WTC11 (cell line): ENCODE measurements at regions not wholly inside any gene's neighbourhood (a gene's known extent, or its start where the extent isn't known, plus 50 kb on each side); places are given as distances from the start of the nearest gene placed in this dataset.

Source experiments
- ATAC-seq: fragments of 200-7000 bp; cut with Tn5 transposase; 2 replicates; pipeline ENCODE4 v1.10.0; 2021; ENCODE audit warnings: mild to moderate bottlenecking, moderate library complexity
- CTCF ChIA-PET: fragments of 300-600 bp; sonication (Branson Sonifier 250); formaldehyde crosslinking; loops from one replicate; lab custom pipeline; 2021; ENCODE audit warnings: antibody characterized with exemption; lab: Charles Lee
- POLR2A ChIA-PET: fragments of 350-600 bp; sonication (Branson Sonifier 250); formaldehyde crosslinking; loops from one replicate; lab custom pipeline; 2021; ENCODE audit warnings: antibody characterized with exemption; lab: Charles Lee
- DNase-seq: peaks from one replicate; pipeline ENCODE4 v3.0.0; 2021; ENCODE audit warnings: low spot score
- H3K27ac Mint-ChIP-seq: 2 replicates; pipeline ENCODE4 v1.8.0; 2021; ENCODE audit warnings: mixed read lengths
- H3K27me3 Mint-ChIP-seq: 2 replicates; pipeline ENCODE4 v1.8.0; 2021; ENCODE audit warnings: low read depth, mild to moderate bottlenecking, moderate library complexity, mixed read lengths
- H3K36me3 Mint-ChIP-seq: 2 replicates; pipeline ENCODE4 v1.8.0; 2021; ENCODE audit warnings: mixed read lengths
- H3K4me1 Mint-ChIP-seq: 2 replicates; pipeline ENCODE4 v1.8.0; 2022; ENCODE audit warnings: mixed read lengths
- H3K4me3 Mint-ChIP-seq: 2 replicates; pipeline ENCODE4 v1.8.0; 2021; ENCODE audit warnings: mild to moderate bottlenecking, moderate library complexity, mixed read lengths
- H3K9me3 Mint-ChIP-seq: 2 replicates; pipeline ENCODE4 v1.8.0; 2021; ENCODE audit warnings: mixed read lengths
- CBFB ChIP-seq: sonication (generic); formaldehyde crosslinking; IDR thresholded peaks from 2 replicates; pipeline ENCODE4 v1.8.1; 2022; ENCODE audit warnings: mild to moderate bottlenecking, low read depth, missing genetic modification reagents
- CREB1 ChIP-seq: sonication (generic); formaldehyde crosslinking; IDR thresholded peaks from 2 replicates; pipeline ENCODE4 v1.8.0; 2023; ENCODE audit warnings: mild to moderate bottlenecking, missing genetic modification reagents
- CREM ChIP-seq: sonication (generic); formaldehyde crosslinking; IDR thresholded peaks from 2 replicates; pipeline ENCODE4 v1.8.1; 2022; ENCODE audit warnings: mild to moderate bottlenecking, missing genetic modification reagents, moderate library complexity
- E2F4 ChIP-seq: sonication (generic); formaldehyde crosslinking; IDR thresholded peaks from 2 replicates; pipeline ENCODE4 v1.8.1; 2022; ENCODE audit warnings: low read depth, mild to moderate bottlenecking, moderate library complexity, missing genetic modification reagents, borderline replicate concordance
- ESRRA ChIP-seq: sonication (generic); formaldehyde crosslinking; IDR thresholded peaks from 2 replicates; pipeline ENCODE4 v1.8.1; 2022; ENCODE audit warnings: mild to moderate bottlenecking, missing genetic modification reagents, borderline replicate concordance
- ETV6 ChIP-seq: sonication (generic); formaldehyde crosslinking; IDR thresholded peaks from 2 replicates; pipeline ENCODE4 v1.8.1; 2022; ENCODE audit warnings: mild to moderate bottlenecking, missing genetic modification reagents
- IRF2 ChIP-seq: sonication (generic); formaldehyde crosslinking; IDR thresholded peaks from 2 replicates; pipeline ENCODE4 v1.8.0; 2022; ENCODE audit warnings: low read depth, missing genetic modification reagents, borderline replicate concordance
- MYBL2 ChIP-seq: sonication (generic); formaldehyde crosslinking; IDR thresholded peaks from 2 replicates; pipeline ENCODE4 v1.8.1; 2023; ENCODE audit warnings: mild to moderate bottlenecking, moderate library complexity, missing genetic modification reagents
- NFYB ChIP-seq: sonication (generic); formaldehyde crosslinking; conservative IDR thresholded peaks from 2 replicates; pipeline ENCODE4 v1.8.0; 2022; ENCODE audit warnings: low read depth, missing genetic modification reagents
- PRRX2 ChIP-seq: fragments of 250-450 bp; sonication (Bioruptor Pico); IDR thresholded peaks from 2 replicates; pipeline ENCODE4 v1.8.0; 2021; ENCODE audit warnings: mild to moderate bottlenecking
- RELA ChIP-seq: sonication (generic); formaldehyde crosslinking; IDR thresholded peaks from 2 replicates; pipeline ENCODE4 v1.8.1; 2022; ENCODE audit warnings: missing genetic modification reagents, mild to moderate bottlenecking, borderline replicate concordance
- RORB ChIP-seq: fragments of 250-450 bp; sonication (Bioruptor Pico); IDR thresholded peaks from 2 replicates; pipeline ENCODE4 v1.9.0; 2021; ENCODE audit warnings: mild to moderate bottlenecking
- SMAD3 ChIP-seq: sonication (generic); formaldehyde crosslinking; IDR thresholded peaks from 2 replicates; pipeline ENCODE4 v1.8.0; 2022; ENCODE audit warnings: missing genetic modification reagents, mild to moderate bottlenecking, borderline replicate concordance
- ZNF219 ChIP-seq: sonication (generic); formaldehyde crosslinking; IDR thresholded peaks from 2 replicates; pipeline ENCODE4 v1.8.0; 2023; ENCODE audit warnings: missing genetic modification reagents, mild to moderate bottlenecking, borderline replicate concordance
- ZNF317 ChIP-seq: sonication (generic); formaldehyde crosslinking; IDR thresholded peaks from 2 replicates; pipeline ENCODE4 v1.8.1; 2023; ENCODE audit warnings: low read depth, mild to moderate bottlenecking, moderate library complexity, missing genetic modification reagents, borderline replicate concordance
- TF ChIP-seq, protein P1 (sequence below): sonication (generic); formaldehyde crosslinking; IDR thresholded peaks from 2 replicates; pipeline ENCODE4 v1.8.0; 2022; ENCODE audit warnings: mild to moderate bottlenecking, missing genetic modification reagents
- TF ChIP-seq, protein P2 (sequence below): sonication (generic); formaldehyde crosslinking; IDR thresholded peaks from 2 replicates; pipeline ENCODE4 v1.8.1; 2023; ENCODE audit warnings: mild to moderate bottlenecking, missing genetic modification reagents, moderate library complexity
- TF ChIP-seq, protein P3 (sequence below): sonication (generic); formaldehyde crosslinking; IDR thresholded peaks from 2 replicates; pipeline ENCODE4 v1.8.1; 2022; ENCODE audit warnings: low read depth, missing genetic modification reagents, borderline replicate concordance

DNA sequence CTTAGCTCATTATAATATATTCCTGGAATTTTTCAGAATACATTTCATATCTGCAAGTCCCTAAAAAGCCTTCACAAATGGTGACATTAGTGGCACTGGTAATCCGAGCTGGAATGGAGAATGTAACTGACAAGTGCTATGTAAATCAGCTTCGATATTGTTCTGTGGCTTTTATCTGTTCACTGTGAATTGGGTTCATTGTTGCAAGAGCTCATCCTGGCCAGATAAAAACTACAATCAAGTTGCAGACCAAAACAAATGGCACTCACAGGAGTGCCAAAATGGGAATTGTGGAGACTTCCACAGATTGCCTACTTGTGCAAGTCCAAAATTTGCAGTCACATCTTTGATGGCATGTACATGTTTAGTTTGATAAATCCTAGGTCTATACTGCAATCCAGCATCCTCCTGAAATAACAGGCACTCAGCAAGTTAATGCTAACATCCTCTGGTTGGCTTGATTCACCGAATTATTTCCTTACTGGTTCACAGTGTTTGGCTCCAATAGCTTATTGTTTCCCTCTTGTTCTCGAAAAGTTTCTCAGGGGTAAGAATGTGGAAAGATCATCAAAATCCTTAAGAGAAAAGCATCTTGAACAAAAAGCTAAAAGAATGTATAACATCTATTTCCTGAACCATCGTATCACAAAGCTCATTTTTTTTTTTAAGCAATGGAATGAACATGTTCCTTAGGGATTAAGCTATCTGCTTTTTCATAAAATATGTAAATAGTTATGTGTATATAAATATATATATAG lies 904.9 kb downstream of the CENPC start:
- Mint-ChIP-seq H3K27me3 (no peaks in the 10 kb centered on the region), H3K9me3 (no peaks in the 10 kb centered on the region), H3K4me3 (no peak overlapping the region), H3K4me1 (peaks cover 19% of the 10 kb centered on the region), H3K36me3 (no peaks in the 10 kb centered on the region), H3K27ac (no peak overlapping the region)
- POLR2A ChIA-PET: no interaction called here
- no peak for ATAC-seq
- CTCF ChIA-PET: no interaction called here
- DNase-seq: no peak
- TF ChIP-seq CREB1 (CRISPR knock-in tag) (no peak), CBFB (no peak), CREM (CRISPR knock-in tag) (no peak), SMAD3 (no peak), ESRRA (CRISPR knock-in tag) (no peak), E2F4 (CRISPR knock-in tag) (no peak), RORB (no peak), ZNF317 (no peak), PRRX2 (CRISPR knock-in tag) (no peak)
- TF ChIP-seq, protein P1, sequence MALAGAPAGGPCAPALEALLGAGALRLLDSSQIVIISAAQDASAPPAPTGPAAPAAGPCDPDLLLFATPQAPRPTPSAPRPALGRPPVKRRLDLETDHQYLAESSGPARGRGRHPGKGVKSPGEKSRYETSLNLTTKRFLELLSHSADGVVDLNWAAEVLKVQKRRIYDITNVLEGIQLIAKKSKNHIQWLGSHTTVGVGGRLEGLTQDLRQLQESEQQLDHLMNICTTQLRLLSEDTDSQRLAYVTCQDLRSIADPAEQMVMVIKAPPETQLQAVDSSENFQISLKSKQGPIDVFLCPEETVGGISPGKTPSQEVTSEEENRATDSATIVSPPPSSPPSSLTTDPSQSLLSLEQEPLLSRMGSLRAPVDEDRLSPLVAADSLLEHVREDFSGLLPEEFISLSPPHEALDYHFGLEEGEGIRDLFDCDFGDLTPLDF (CRISPR knock-in tag): no peak
- TF ChIP-seq, protein P2, sequence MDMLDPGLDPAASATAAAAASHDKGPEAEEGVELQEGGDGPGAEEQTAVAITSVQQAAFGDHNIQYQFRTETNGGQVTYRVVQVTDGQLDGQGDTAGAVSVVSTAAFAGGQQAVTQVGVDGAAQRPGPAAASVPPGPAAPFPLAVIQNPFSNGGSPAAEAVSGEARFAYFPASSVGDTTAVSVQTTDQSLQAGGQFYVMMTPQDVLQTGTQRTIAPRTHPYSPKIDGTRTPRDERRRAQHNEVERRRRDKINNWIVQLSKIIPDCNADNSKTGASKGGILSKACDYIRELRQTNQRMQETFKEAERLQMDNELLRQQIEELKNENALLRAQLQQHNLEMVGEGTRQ (CRISPR knock-in tag): no peak
- TF ChIP-seq, protein P3, sequence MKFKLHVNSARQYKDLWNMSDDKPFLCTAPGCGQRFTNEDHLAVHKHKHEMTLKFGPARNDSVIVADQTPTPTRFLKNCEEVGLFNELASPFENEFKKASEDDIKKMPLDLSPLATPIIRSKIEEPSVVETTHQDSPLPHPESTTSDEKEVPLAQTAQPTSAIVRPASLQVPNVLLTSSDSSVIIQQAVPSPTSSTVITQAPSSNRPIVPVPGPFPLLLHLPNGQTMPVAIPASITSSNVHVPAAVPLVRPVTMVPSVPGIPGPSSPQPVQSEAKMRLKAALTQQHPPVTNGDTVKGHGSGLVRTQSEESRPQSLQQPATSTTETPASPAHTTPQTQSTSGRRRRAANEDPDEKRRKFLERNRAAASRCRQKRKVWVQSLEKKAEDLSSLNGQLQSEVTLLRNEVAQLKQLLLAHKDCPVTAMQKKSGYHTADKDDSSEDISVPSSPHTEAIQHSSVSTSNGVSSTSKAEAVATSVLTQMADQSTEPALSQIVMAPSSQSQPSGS (CRISPR knock-in tag): no peak

DNA sequence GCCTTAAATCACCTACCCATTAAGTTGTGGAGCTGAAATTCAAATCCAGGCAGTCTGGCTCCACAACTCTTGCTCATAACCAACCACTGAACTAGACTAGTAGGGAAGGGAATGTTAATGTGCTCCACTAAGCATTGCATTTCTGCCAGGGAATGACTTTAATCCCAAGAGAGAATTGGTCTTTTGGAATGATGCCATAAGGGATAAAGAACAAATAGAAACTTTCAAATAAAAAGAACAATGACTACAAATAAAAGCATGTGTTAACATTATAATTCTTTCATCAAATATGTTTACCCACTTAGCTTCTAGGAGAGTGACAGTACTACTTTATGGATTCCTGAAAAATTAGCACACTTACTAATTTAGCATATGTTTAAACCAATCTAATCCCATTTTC lies 905.9 kb downstream of the CENPC start:
- CTCF ChIA-PET: no interaction called here

More for the DNA sequence above, 905.9 kb downstream of the CENPC start:
- TF ChIP-seq ETV6 (CRISPR knock-in tag) (no peak), E2F4 (CRISPR knock-in tag) (no peak), IRF2 (CRISPR knock-in tag) (no peak), RELA (no peak), ZNF219 (no peak), MYBL2 (CRISPR knock-in tag) (no peak), NFYB (CRISPR knock-in tag) (no peak)
- TF ChIP-seq, protein P2 (CRISPR knock-in tag): no peak
- Mint-ChIP-seq H3K27me3 (no peaks in the 10 kb centered on the region), H3K4me3 (no peak overlapping the region), H3K4me1 (peaks cover 18% of the 10 kb centered on the region), H3K36me3 (no peaks in the 10 kb centered on the region), H3K27ac (no peak overlapping the region), H3K9me3 (no peaks in the 10 kb centered on the region)
- DNase-seq (no peak), ATAC-seq (no peak)
- POLR2A ChIA-PET: no interaction called here
